NOMO-1 treated with dmso at 0.1 percent for 144 hours (cell line): ENCODE measurements at regions not wholly inside any gene's neighbourhood (a gene's known extent, or its start where the extent isn't known, plus 50 kb on each side); places are given as distances from the start of the nearest gene placed in this dataset.
"Not testable (repeated sequence)": the region's sequence is repeated elsewhere in the genome, so short reads cannot be mapped to it uniquely, and the experiment has no call there.

Experiments used
- DNase-seq: peaks from one replicate; lab custom pipeline; 2025; ENCODE audit not compliant: unreplicated experiment; lab: John Stamatoyannopoulos, UW

DNA sequence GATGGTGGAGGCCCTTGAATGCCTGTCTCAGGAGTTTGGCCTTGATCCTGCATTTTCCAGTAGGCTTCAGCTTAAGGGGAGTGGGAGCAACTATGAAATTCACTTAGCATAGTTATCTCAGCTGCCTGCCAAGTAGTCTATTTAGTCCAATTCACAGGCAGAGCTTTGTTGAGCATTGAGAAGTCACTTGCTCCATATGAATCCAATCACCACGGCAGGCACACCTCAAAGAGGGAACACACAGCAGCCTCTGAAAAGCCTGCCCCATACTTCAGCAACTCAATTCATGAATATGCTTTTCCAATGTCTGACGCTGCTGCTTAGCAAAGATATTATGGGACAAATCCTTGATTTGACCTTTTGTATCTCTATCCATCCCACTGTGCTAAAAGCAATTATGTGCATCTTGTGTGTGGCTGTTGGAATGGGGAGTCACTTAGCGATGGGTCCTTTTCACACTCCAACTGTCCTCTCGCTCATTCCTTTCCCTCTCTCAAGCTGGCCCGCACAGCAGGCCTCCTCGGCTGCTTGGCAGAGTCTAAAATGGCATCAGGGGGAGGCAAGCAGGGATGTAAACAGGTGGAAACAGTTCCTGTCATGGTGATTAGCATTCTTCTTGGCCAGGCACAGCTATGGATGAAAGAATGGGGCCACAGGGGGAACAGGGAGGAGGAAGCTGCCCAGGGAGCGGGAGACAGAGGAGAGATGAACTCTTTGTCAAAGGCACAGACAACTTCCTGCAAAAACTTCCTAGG lies 56.0 kb upstream of the LRPPRC start:
- DNase-seq: no peak

- DNase-seq: no peak
These were observed 56.8 kb upstream of the LRPPRC start for GRCh38 chr2:44052584-44052983.

GRCh38 chr2:44053052-44053451 lies 57.3 kb upstream of the LRPPRC start:
- no peak for DNase-seq

GRCh38 chr2:44053456-44053855 lies 57.7 kb upstream of the LRPPRC start:
- no peak for DNase-seq

GRCh38 chr2:44055229-44055628 lies 59.4 kb upstream of the LRPPRC start:
- DNase-seq: no peak

- DNase-seq: no peak
These were observed 59.9 kb upstream of the LRPPRC start for GRCh38 chr2:44055664-44056063.

GRCh38 chr2:44056947-44057346 lies 61.2 kb upstream of the LRPPRC start:
- no peak for DNase-seq

DNA sequence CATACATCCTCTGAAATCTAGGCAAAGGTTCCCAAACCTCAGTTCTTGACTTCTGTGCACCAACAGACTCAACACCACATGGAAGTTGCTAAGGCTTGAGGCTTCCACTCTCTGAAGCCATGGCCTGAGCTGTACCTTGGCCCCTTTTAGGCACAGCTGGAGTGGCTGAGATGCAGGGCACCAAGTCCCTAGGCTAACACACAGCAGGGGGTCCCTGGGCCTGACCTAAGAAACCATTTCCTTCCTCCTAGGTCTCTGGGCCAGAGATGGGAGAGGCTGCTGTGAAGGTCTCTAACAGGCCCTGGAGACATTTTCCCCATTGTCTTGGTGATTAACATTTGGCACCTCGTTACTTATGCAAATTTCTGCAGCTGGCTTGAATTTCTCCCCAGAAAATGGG lies 64.5 kb upstream of the LRPPRC start:
- not testable (repeated sequence) for DNase-seq

DNA sequence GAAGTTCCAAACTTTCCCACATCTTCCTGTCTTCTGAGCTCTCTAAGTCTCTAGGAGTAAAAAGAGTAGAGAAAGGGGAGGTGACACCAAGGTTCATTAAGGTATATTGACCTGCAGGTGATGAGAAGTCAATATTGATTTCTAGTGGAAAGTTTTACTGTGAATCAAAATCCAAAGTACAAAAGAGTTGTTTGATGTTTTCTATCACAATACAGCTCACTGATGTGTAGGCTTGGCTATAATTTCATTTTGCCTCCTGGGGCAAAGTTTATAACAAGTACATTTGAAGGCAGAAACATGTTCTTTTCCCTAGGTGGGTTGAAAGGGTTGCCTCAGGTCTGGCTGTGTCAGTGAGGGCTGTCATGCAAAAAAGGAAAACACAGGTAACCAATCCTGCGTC lies 65.2 kb upstream of the LRPPRC start:
- DNase-seq: no peak

DNA sequence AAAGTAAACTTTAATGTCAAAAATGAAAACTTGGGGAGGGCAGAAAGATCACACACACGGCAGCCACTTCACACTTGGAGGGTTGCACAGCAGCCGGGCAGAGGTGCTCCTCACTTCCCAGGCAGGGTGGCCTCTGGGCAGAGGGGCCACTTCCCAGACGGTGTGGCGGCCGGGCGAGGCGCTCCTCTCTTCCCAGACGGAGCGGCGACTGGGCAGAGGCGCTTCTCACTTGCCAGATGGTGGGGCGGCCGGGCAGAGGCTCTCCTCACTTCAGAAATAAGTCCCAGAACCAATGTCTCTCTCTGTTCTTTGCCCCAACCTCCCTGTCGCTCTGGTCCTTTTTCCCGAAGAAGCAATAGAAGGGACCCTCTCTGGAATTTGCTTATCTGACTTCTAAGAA lies 65.7 kb upstream of the LRPPRC start:
- DNase-seq: no peak

- no peak for DNase-seq
These were observed 66.1 kb upstream of the LRPPRC start for GRCh38 chr2:44061876-44062275.

- DNase-seq: no peak
These were observed 67.2 kb upstream of the LRPPRC start for GRCh38 chr2:44063033-44063432.

DNA sequence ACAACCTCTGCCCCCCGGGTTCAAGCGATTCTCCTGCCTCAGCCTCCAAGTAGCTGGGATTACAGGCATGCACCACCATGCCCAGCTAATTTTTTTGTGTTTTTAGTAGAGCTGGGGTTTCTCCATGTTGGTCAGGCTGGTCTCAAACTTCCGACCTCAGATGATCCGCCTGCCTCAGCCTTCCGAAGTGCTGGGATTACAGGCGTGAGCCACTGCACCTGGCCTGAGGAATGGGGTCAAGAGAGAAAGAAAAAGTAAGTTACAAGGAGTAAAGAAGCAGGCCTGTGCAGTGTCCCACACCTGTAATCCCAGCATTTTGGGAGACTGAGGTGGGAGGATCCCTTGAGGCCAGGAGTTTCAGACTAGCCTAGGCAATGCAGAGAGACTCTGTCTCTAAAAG lies 68.5 kb upstream of the LRPPRC start:
- not testable (repeated sequence) for DNase-seq

GRCh38 chr2:44067012-44067790 lies 71.4 kb upstream of the LRPPRC start:
- not testable (repeated sequence) for DNase-seq

DNA sequence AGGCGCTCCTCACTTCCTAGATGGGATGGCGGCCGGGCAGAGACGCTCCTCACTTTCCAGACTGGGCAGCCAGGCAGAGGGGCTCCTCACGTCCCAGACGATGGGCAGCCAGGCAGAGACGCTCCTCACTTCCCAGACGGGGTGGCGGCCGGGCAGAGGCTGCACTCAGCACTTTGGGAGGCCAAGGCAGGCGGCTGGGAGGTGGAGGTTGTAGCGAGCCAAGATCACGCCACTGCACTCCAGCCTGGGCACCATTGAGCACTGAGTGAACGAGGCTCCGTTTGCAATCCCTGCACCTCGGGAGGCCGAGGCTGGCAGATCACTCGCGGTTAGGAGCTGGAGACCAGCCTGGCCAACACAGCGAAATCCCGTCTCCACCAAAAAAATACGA lies 72.0 kb upstream of the LRPPRC start:
- DNase-seq: not testable (repeated sequence)

GRCh38 chr2:44071454-44072046 lies 75.8 kb upstream of the LRPPRC start:
- no peak for DNase-seq

- not testable (repeated sequence) for DNase-seq
These were observed 77.9 kb upstream of the LRPPRC start for GRCh38 chr2:44073667-44074066.

GRCh38 chr2:44074795-44075194 lies 79.0 kb upstream of the LRPPRC start:
- not testable (repeated sequence) for DNase-seq

GRCh38 chr2:44075541-44075940 lies 79.8 kb upstream of the LRPPRC start:
- no peak for DNase-seq

DNA sequence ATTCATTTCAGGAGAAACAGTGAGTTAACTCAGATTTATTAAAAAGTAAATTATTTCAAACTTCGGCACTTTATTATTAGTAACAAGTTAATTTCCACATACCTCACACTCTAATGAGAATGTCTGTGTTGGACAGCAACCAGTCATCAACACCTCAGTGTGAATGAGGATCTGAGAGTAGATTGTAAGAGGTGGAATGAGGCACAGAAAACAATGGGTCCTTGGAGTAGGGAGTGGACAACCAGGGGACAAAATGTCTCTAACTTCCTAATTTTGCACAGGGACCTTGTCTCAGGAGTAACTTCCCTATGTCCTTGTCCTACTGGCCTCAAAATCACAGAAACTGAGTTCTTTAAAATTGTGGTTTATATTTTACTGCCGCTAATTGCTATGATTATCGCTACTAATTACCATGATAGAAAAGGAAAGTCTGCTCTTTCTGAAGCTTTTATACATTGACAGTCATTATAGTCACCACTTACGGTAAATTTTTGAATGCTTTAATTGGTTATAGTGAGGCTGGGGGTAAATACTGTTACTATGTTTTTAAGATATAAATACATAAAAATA lies 82.2 kb upstream of the LRPPRC start:
- no peak for DNase-seq

DNA sequence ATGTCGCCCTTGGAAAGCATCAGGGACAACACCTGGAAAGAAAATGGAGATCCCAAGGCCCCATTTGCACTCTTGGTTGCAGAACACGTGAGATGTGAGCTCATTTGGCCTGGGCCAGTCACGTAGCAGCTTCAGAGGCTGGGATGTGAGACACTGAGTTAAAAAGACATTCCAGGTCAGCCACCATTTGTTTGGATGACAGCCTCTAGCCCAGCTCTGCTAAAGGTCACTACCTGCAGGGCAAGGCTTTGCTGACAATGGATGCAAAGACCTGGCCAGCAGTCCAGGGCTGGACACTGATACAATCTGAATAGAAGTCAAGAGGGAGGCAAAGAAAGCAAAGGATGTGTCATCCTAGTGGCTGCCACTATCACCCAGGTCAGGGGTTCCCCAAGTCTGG lies 83.9 kb upstream of the LRPPRC start:
- no peak for DNase-seq

DNA sequence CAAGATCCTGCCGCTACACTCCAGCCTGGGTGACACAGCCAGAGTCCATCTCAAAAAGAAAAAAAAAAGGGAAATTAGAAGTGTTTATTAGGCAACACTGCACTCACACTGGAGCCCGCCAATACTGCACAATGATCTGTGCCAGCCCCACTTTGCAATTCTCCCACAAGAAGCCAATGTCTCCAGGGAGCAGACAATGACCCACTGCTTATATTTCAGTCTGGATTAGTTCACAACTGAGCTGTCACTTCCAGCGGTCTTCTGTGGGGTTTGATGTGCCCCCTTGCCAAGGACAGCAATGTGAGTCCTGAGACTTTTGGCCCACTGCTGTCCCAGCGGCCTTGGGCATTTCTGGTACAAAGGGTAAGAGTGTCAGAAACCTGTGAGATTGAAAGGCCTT lies 85.6 kb upstream of the PPM1B start:
- no peak for DNase-seq
